ENCODE measurements at regions not wholly inside any gene's neighbourhood (a gene's known extent, or its start where the extent isn't known, plus 50 kb on each side); places are given as distances from the start of the nearest gene placed in this dataset.

DNA sequence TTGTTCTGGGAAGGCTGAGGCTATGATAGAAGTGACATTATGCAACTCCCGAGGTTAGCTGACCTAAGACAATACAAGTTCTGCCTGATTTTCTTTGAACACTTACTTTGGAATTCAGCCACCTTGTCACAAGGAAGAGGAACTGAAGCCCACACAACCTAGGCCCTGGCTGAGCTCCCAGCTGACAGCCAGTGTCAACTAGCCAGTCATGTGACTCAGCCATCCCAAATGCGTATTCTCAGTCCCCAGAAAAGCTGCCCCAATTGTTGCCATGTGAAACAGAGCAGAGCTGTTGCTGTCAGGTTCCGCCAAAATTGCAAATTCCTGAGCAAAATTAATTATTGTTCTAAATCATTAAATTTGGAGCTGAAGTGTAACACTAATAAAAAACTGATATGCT lies 1010.0 kb downstream of the XPNPEP1 start:
- no peak for DNase-seq

GRCh38 chr10:108911814-108912541 lies 1011.3 kb downstream of the XPNPEP1 start:
- DNase-seq: peak; percentile 79

DNA sequence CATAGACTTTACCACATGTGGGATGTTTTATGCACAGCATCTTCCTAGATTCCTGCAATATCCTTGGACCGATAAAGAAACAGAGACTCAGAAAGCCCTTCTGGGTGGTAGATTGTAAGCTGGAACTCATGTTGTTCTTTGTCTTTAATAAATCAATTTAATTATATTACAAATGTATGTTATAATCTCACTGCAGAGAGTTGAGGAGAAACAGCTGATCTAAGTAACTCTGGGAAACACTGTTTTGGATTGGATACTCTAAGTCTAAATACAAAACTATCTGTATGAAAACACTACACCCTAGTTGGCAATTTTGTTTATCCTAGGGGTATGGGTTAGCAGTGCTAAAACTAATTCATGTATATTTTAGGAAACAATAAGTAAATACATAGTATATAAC lies 1015.2 kb downstream of the XPNPEP1 start:
- no peak for DNase-seq

- DNase-seq: no peak
Measured at GRCh38 chr10:108905821-108906220, 1017.5 kb downstream of the XPNPEP1 start.

- DNase-seq: no peak
Measured at GRCh38 chr10:108905171-108905570, 1018.1 kb downstream of the XPNPEP1 start.

DNA sequence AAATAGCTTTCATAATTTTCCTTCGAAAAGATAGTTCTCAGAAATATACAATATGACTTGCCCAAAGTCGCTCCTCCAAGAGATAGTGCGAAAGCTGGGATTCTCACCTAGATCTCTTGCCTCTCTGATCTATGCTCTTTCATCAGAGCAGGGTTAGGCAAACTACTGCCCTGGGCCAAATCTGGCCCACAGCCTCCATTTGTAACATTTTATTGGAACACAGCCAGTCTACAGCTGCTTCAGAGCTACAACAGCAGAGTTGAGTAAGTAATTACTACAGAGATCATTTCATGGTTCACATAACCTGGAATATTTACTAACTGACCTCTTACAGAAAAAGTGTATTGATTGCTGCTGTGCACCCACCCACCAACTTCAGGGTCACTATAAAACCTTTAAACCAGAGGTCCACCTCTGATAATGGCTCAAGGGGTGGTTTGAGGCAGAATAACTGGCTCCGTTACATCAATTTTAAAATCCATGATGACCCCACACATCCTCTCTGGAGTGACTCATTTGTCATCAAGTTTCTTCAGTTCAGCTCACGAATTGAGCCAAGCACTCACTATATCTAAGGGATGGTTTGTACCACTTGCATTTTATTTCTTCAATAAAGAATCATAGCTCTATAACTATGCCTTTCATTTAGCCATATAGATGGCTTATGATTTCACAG lies 1019.0 kb downstream of the XPNPEP1 start:
- peak; percentile 54 for DNase-seq

DNA sequence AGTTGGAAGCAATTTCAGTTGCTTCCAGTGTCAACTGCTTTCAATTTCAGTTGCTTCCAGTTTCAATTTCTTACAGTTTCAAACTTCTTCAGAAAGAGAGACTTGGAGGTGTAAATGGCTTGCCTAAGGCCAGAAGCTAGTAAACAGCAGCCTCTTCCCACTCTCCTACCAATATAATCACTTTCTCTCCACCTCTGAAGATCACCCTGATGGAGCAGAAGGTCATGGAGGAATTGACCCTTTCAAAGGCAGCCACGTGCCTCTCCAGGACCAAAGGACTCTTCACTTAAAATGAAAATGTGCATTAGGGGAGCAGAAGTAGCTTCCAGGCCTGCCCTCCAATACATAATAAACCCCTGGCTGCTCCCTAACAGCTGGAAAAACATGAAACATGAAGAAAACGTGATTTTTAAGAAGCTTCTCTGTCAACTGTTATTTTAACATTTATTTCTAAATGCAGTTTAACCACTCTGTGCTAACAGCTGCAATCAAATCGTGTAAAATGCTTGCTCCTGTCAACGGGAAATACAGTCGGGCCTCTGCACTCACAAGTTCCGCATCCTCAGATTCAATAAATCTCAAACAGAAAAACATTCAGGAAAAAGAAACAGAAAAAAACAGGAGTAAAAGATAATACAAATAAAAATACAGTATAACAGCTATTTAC lies 1020.6 kb downstream of the XPNPEP1 start:
- DNase-seq: no peak

GRCh38 chr10:108901781-108902618 lies 1021.3 kb downstream of the XPNPEP1 start:
- DNase-seq: no peak

DNA sequence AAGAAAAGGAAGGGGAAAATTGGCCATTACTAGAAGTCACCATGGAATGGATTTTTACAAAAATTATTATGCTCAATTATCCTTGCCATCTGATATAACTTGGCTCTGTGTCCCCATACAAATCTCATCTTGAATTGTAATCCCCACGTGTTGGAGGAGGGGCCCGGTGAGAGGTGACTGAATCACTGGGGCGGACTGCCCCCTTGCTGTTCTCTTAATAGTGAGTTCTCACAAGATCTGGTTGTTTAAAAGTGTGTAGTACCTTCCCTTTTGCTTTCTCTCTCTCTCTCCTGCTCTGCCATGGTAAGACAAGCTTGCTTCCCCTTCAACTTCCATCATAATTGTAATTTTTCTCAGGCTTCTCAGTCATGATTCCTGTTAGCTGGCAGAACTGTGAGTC lies 1023.6 kb downstream of the XPNPEP1 start:
- no peak for DNase-seq

GRCh38 chr10:108894402-108895301 lies 1028.7 kb downstream of the XPNPEP1 start:
- DNase-seq: no peak

GRCh38 chr10:108877095-108877561 lies 1046.2 kb downstream of the XPNPEP1 start:
- peak; percentile 83 for DNase-seq

- no peak for DNase-seq
Measured at GRCh38 chr10:108872854-108873253, 1050.5 kb downstream of the XPNPEP1 start.

- DNase-seq: no peak
Measured at GRCh38 chr10:108868881-108869280, 1054.4 kb downstream of the XPNPEP1 start.

GRCh38 chr10:108862676-108863350 lies 1060.5 kb downstream of the XPNPEP1 start:
- DNase-seq: peak; percentile 35

DNA sequence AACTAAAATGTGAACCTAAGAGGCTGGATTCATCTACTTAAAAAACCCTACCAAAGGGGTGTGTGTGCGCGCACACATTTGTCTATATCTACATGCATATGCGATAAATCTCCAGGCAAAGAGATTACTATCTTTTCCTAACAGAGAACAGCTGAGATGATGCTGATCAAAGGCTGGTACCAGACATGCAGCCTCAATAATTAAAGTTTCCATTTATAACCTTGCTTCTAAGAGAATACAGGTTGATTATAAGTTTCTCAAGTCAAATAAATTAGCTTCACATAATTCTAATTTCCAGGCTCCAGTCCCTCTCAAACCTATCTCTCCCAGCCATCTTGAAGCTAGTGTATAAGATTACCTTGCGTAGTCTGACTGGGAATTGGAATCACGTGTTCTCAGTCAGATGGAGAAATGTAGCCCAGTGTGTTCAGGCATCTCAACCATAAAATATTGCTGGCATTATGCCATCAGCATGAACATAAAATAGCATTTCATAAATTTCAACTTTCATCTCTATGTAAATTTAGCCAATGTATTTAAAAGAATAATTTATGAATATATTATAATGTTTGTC lies 1062.0 kb downstream of the XPNPEP1 start:
- DNase-seq: no peak

GRCh38 chr10:108852211-108852610 lies 1071.1 kb downstream of the XPNPEP1 start:
- DNase-seq: no peak

DNA sequence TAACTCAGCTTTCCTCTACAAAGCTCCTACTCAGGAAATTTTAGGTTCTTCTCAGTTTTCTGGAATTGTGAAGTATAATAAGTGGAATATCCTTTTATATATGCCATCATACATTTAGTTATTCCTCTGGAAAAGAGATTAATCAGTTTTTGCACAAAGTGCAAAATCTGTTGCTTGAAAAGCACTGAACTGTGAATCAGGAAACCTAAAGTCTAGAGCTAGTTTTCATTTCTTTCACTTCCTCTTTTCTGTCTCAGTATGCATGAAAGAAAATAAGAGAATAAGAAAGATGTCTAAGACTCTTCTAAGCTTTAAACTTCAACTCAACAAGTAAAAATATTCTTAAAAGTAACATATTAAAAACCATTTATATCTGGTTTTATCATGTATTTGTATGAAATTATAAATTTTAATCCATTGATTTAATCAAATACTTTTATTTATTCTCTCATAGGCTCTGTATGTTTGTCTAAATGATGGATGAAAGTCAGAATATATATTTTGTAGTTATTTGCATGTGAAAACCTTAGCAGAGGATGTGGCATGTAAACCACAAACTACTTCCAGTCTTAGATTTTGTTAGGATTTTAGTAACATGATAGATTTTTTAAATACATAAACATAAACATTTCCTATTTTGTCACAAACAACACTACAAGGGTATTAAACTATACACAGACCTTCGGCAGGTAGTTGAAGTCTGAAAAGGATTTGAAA lies 1073.0 kb downstream of the XPNPEP1 start:
- no peak for DNase-seq

- no peak for DNase-seq
Measured at GRCh38 chr10:108849688-108850087, 1073.6 kb downstream of the XPNPEP1 start.

- DNase-seq: no peak
Measured at GRCh38 chr10:108849186-108849585, 1074.1 kb downstream of the XPNPEP1 start.

DNA sequence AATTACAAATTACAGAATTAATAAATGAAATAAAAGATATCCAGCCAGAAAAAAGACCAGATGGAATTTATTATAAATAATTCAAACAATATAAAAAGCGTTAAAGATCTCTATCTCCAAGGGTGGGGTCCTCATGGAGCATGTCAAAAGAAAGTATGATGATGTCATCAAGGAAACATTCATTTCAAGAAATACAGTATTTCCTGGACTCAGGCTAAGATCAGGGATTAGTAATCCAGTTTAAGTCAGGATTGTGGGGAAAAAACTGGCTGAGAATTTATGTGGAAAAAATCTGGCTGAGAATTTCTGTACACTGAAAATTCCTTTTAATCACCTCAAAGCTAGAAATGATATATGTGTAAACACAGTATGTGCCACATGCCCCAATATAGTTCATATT lies 1075.3 kb downstream of the XPNPEP1 start:
- DNase-seq: peak; percentile 28
